Prostate gland (tissue), 2 donors: ENCODE measurements at regions not wholly inside any gene's neighbourhood (a gene's known extent, or its start where the extent isn't known, plus 50 kb on each side); places are given as distances from the start of the nearest gene placed in this dataset.

Experiments used
- CTCF ChIP-seq, 4 experiments: fragments of 200-600 bp in 2 of 4; fragments of 450-650 bp in 2 of 4; sonication (generic) in 2 of 4; IDR thresholded peaks; 1 replicate in 3 of 4; 2 replicates in 1 of 4; pipeline ENCODE4 v1.5.1; 2016 to 2019; ENCODE audit warnings: antibody characterized with exemption in 4 of 4, mild to moderate bottlenecking in 2 of 4, moderate library complexity in 2 of 4
- POLR2A ChIP-seq: fragments of 450-650 bp; IDR thresholded peaks from one replicate; pipeline ENCODE4 v1.6.1; 2016; ENCODE audit warnings: antibody characterized with exemption, mild to moderate bottlenecking
- POLR2AphosphoS5 ChIP-seq: sonication (generic); formaldehyde crosslinking; IDR thresholded peaks from one replicate; pipeline ENCODE4 v1.6.1; 2017; ENCODE audit warnings: antibody characterized with exemption

DNA sequence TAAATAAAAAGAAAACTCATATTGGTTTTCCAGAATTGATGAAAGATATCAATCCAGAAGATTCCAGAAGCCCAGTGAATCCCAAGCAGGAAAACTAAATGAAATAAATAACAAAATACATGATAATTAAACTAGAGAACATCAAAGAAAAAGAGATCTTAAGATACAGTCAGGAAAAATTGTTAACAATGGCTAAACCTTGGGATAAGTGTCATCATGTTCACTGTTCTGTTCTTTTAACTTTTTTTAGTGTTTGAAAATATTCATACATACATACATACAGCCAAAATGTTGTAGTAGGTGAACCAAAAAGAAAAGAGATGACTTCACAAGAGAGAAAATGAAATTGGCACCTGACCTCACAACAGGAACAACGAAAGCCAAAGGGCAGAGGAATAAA, 72.2 kb upstream of the MYCN start:
- TF ChIP-seq POLR2AphosphoS5 (no peak), CTCF (IDR thresholded peaks at IDR 0.05) (no peak), POLR2A (no peak)
